ENCODE measurements at regions not wholly inside any gene's neighbourhood (a gene's known extent, or its start where the extent isn't known, plus 50 kb on each side); places are given as distances from the start of the nearest gene placed in this dataset.

DNA sequence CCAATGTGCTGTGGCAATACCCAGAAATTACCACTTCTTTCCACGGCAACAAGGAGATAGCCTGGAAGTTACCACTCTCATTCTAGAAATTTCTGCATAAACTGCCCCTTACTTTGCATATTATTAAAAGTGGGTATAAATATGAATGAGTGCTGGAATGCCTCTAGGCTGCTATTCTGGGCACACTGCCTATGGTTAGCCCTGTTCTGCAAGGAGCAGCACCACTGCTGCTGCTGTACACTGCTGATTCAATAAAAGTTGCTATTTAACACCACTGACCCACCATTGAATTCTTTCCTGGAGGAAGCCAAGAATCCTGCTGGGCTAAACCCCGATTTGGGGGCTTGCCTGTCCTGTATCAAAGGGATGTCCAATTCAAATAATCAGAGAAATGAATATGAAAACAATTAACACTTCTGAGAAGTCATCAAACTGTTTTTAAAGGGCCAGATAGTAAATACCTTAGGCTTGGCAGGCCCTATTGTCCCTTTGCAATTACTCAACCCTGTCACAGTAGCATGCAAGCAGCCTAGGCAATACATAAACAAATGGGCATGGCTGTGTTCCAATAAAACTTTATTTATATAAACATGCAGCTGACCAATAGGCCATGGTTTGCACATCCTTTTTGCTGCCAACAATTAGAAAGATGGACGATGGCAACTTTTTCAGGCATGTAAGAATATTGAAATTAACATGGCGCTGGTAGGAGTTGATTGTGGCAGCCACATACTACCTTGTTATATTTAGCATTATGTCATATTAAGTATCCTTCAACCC lies 369.4 kb upstream of the B3GALT2 start:
- no peak for DNase-seq (ENCODE audit: low spot score)

DNA sequence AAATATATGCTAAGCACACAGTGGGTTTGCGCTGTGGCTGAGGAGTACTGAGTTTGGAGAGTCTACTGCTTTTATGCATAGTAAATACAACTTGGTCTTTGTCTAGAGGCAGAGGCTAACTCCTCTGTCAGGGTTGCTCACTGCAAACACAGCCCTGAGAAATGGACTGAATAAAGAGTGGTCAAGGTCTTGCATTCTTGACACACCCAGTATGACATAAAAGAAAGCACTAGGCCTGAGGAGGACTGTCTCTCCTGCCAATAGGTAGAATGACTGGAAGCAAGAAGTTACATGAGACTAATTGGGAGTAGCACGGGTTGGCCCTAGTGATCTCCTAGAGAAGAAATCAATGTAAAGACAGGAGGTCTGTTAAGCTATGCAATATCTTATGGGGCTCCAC lies 367.2 kb upstream of the B3GALT2 start:
- DNase-seq (ENCODE audit: low spot score): no peak

DNA sequence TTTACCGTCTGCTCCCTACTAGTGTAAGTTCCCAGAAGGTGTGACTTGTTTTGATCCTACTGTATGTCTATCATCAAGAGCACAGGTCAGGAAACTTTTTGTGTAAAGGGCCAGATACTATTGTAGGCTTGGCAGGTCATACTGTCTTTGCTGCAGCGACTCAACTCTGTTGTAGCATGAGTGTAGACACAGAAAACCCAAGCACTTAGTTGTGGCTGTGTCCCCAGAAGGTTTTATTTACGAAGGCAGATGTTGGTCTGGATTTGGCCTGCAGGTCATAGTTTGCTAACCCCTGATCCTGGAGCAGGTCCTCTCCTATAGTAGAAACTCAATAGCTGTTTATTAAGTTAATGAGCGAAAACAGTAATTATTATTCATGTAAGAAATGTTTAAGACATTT lies 365.9 kb upstream of the B3GALT2 start:
- DNase-seq (ENCODE audit: low spot score): no peak

DNA sequence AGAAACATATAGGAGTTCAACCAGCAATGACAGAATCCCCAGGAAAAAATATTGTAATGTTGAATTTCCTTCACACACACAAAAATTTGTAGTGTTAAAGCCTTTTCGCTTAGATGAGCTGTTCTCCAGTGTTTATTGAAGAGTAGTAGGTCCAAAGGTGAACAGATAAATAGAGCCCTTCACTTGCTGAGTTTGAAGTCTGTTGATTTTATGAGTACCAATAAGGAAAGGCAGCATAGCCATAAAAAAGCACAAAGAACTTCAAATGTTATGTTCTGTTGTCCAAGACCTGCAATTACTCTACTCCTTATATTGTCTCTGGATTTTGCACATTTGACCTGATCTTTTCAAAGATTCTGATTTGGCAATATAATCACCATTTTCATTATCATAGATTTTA lies 362.7 kb upstream of the B3GALT2 start:
- DNase-seq (ENCODE audit: low spot score): no peak

DNA sequence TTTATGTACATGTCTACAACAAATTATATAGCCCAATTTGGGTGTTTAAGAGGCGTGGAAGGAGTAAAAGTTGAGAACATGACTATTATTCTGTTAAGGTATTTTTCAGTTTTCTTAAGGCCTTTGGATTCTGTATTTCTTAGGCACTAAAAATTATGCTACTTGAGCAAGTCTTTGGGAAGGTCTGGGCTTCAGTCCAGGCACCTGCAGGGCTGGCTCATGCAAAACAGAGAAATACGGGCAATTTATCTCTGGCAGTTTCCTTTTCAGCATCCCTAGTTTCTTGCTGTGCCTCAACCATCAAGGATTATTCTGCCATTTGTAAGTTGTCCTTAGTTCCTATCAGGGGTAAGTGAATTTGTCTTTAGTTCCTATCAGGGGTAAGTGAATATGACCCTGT lies 358.8 kb upstream of the B3GALT2 start:
- no peak for DNase-seq (ENCODE audit: low spot score)

DNA sequence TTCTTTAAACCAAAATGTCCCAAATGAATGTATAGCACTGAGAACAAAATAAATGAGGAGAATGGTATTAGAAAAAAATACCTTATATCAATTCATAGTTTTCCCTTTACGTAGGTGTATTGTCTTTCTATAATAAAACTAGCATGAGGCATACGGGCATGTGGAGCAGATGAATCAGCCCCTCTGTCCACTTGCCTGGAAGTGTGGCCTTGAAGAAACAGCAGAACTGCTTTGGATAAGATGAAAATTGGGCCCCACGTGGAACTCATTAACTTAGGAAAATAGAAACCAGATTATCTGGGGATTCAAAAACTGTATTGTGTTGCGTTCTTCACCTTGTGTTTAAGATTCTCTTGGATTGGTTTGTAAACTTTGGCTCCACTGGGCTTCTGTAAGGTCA lies 356.8 kb upstream of the B3GALT2 start:
- DNase-seq (ENCODE audit: low spot score): no peak

DNA sequence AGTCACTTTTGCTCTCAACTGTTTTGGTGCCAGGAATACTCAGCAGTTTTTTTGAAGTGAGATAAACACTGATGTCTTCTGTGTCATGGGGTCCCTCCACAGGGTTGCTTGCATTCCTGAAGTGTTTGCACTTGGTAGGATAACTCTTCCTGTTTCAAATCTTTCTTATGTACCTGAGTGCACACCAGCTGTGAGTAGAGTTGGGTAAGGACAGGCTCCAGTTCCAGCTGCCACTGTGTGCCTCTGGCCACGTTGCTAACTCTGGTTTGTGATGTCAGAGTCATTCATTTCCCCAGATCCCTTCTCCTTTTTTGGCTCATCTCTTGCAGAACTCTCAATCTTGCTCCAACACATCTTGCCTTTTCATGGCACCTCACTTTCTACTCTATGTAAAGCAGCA lies 356.3 kb upstream of the B3GALT2 start:
- DNase-seq (ENCODE audit: low spot score): no peak

DNA sequence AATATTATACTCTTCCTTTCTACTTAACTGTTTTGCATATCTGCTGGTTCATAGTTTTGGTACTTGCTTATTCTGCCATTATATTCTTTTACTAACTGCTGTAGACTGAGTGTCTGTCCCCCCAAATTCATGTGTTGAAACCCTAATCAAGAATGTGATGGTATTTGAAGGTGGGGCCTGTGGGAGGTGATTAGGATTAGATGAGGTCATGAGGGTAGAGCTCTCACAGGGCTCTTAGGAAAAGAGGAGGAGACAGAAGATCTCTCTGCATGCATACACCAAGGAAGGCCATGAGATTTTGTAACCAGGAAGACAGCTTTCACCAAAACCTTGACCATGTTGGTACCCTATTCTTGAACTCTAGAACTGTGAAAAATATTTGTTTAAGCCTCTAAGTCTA lies 354.1 kb upstream of the B3GALT2 start:
- no peak for DNase-seq (ENCODE audit: low spot score)

DNA sequence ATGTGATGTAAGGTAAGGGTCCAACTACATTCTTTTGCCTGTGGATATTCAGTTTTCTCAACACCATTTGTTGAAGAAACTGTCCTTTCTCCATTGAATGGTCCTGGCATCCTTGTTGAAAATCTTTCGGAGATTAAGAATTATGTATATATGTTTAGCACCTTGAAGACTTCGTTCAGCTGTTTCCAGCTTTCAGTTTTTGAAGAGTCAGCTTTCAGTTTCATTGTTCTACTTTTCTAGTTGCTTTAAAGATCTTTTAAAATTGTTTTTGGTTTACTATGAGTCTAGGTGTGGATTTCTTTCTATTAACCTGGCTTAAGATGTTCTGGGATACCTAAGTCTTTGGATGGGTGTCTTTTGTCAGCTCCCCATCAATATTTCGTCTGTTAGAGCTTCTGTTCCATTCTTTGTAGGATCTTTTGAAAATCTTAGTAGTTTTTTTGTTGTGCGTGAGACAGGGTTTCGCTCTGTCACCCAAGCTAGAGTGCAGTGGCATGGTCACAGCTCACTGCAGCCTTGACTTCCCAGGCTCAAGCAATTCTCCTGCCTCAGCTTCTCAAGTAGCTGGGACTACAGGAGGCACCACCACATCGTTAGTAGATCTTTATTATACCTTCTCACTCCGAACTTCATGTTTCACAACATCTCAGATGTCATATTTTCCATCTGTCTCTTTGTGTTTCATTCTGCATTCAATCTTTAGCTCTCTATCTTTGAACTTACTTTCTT lies 353.5 kb upstream of the B3GALT2 start:
- no peak for DNase-seq (ENCODE audit: low spot score)

DNA sequence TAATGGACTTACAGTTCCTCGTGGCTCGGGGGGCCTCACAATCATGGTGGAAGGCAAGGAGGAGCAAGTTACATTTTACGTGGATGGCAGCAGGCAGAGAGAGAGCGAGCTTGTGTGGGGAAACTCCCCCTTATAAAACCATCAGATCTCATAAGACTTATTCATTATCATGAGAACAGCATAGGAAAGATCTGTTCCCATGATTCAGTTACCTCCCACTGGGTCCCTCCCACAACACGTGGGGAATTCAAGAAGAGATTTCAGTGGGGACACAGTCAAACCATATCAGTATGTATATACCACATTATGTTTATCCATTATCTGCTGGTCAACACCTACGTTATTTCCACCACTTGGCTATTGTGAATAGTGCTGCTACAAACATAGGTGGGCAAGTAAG lies 352.3 kb upstream of the B3GALT2 start:
- no peak for DNase-seq (ENCODE audit: low spot score)

DNA sequence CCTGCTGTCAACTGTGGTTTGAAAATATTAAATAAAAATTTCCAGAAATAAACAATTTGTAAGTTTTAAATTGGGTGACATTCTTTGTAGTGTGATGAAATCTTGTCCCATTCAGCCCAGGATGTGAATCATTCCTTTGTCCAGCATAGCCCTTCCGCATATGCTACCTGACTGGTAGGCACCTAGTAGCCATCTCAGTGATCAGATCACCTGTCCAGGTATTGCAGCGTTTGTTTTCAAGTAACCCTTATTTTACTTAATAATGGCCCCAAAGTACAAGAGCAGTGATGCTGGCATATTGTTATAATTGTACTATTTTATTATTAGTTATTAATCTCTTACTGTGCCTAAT lies 351.6 kb upstream of the B3GALT2 start:
- DNase-seq (ENCODE audit: low spot score): no peak

DNA sequence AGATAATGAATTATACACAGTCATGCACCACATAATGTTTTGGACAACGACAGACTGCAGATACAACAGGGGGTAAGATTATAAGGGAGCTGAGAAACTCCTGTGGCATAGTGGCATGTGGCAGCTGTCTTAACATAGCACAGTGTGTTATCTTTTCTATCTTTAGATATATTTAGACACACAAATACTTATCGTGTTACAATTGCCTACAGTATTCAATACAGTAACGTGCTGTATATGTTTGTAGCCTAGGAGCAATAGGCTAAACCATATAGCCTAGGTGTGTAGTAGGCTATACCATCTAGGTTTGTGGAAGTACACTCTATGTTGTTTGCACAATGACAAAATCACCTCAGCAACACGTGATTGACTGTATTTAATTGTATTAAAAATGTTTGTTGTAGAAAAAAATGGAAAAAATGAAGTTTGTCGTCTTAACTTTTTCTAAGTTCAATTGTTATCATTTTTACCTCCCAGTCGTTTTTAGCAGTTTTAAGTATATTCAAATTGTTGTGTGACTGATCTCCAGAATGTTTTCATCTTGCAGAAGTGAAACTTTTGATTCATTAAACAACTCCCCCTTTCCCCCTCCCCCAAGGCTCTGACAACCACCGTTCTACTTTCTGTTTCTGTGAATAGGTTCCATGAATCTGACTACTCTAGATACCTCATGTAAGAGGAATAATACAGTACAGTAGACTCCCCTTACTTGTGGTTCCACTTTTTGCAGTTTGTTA lies 351.0 kb upstream of the B3GALT2 start:
- no peak for DNase-seq (ENCODE audit: low spot score)

DNA sequence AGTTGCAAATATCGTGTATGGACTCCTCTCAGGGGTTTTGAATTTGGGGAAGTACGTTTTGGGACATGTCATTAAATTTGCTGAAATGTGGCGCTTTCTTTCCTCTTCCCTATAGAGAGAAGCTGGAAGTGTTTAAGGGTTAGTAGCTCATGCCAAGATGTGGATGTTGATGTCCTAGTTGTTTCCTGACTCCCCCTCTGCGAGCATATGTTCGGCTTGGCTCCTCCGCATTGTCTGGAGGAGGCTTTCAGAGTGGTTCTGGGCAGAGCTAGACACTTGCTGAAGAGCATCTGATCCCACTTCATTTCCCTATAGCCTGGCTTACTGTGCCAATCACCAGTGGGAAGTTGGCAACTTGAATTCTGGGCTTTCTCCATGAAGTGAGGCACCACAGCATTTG lies 347.4 kb upstream of the B3GALT2 start:
- DNase-seq (ENCODE audit: low spot score): no peak

DNA sequence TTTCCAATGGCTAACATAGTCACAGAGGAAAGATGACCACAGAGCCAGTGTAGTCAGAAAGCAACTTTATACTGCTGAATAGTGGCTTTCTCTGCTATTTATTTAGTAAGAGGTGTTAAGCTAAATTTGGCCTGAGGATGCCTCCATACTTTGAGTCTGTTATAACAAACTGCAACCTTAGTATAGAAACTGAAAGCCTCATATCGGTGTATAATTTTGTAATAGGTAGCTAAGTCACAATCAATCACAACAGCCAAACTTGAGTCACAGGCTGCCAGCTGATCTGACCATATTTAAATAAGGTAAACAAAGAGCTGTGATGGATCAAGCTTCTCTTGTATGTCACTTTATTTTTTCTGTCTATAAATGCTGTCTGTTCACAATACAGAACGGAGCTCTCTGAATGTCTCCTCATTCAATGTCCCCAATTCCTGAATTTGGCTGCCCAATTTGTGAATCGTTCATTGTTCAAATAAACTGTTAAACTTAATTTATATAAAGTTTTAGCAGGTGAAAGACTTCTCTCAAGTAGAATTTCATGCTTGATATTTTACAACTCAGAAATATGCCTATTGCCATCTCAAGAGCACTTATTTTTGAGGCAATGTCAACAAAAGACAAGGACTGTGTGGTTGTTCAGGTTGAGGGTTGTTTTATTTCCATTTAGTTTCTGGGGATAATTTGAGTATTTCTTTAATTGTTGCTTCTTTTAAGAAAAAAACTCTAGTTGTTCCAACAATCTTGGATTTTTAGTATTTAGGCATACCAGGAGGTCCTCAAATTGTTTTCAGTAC lies 339.7 kb upstream of the B3GALT2 start:
- DNase-seq (ENCODE audit: low spot score): no peak

DNA sequence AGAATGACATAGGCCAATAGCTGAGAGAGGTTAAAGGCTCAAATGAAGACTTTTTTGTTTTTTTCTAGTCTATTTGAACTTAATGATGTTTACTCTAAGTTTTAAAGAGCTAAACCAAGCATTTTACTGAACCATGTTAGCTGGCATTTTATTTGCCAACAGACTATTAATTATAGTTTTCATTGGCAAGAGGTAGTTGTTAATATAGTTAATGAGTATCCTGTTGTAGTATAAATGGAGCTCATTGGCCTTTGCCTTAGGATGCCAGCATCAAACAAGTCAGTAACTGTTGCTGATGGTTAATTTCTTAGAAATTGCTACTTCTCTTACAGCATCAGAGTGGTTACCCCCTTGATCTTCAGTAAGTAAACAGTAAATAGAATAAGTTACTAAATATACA lies 339.0 kb upstream of the B3GALT2 start:
- DNase-seq (ENCODE audit: low spot score): no peak

DNA sequence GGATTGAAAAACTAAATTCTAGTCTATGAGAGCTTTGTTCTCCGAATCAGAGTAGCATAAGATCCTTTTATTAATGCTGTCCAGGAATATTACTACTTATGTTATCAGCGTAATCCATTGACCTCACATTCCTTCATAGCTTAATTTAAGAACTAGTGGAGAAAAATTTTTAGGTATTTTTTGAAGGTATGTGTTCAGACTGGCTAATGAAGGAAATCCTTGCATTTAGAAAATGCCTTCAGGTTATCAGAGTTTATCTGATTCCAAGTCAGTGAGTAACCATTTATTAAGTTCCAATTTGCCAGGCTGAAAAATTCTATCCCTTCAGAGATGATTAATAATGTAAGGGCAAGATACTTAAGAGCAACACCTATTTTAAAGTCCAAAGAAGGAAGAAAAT lies 338.2 kb upstream of the B3GALT2 start:
- no peak for DNase-seq (ENCODE audit: low spot score)

DNA sequence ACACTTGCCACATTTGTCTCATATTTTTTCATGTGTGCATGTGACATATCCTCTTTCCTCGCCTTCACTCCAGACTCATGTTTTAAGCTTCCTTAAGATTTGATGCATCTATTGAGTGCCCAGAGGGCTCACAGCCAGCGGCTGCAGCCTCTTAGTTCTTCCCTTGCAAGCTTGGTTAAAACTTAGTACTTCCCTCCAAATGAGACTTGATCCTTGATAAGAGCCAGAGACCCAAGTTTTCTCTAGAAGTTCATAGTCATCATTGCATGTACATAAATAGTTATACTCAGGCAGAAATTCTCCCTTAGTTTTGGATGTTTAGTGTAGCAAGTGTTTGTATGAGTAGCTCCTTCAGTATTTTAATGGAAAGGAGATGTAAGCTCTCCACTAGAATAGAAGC lies 337.6 kb upstream of the B3GALT2 start:
- no peak for DNase-seq (ENCODE audit: low spot score)

DNA sequence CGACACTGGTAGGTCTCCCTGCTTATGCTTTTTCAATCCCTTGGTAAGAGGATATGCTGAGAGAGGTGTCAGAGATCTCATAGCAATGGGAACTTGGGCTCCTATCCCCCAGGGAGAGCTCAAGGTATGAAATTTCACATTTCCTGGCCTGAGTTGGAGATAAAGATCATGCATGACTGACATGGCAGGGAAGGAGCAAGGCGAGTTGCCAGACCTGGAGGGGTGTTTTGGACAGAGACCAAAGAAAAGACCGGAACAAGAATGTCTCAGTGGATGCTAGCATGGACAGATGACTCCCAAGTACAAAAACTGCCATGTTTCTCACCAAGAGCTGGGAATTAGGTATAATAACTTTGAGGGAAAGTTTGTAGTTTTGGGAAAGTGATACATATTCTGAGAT lies 334.1 kb upstream of the B3GALT2 start:
- DNase-seq (ENCODE audit: low spot score): no peak

DNA sequence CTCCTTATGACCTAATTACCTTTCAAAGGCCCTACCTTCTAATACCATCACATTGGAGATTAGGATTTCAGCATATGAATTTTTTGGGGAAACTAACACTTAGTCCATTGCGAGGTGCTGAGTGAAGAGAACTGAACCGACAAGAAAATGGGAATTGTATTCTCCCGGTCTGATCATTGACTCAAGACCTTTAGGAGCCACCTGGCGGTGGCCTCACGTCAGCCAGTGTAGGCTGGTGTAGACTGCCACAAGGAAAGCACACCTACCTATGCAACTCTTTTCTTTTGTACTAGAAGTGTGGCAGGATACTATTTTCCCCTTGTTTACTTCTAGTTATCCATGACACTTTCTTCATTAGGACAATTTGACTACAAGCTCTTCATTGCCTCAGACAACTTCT lies 333.5 kb upstream of the B3GALT2 start:
- DNase-seq (ENCODE audit: low spot score): no peak

DNA sequence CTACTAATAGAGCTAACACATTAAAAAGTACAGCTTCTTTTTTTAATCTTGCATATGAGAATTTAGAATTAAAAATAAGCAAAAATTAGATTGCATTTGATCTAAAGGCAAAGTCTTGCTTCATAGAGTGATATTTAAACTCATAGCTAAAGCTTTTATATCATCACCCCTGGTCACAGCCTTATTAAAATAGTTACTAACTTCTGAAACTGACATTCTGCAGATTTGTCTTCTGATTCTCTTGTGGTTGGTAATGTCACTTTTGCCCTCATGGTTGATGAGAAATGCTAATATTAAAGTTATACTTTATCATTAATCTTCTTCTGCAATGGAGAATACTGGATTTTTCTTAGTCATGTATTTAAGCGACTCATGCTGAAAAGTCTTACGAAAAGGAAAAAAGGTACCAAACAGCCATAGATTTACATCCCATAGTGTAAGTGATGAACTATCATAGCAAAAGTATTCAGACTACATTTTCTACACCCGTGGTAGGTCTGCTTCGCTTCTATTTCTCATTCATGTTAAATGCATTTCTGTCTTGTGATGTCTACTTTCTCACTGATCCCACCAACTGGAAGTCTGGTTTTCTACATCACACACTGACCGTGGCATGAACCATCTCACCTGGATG lies 330.5 kb upstream of the B3GALT2 start:
- DNase-seq (ENCODE audit: low spot score): no peak

DNA sequence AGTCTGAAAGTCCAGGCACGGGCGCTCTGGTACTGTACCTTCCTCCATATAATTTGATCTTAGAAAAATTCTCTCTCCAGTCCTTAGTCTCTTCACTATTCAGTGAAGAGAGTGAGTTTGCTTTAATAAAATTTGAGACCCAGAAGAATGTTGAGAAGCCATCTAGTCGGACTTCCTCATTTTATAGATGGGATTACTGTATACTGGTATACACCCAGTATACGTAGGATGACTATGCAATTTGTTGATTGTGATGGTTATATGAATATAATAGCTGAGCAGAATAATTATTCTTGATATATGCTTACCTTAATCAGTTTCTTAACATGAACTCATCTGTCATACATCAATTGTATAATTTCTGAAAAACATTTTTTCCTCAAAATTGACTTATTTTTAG lies 328.0 kb upstream of the B3GALT2 start:
- no peak for DNase-seq (ENCODE audit: low spot score)

DNA sequence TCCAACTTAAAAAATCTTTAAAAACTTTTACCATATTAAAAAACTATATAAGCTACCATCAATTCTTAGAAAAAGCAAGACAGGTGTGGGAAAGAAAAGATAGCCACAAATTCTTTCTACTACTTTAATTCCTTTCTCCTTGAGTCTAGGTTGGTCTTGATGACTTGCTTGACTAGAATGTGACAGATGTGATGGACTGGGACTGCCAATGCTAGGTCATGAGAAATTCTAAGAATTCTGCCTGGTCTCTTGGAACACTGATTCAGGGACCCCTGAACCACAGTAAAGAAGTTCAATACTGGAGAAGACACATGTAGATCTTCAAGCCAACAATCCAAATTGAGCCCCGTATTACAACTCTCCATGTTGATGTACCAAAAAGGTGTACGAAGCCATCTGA lies 326.6 kb upstream of the B3GALT2 start:
- DNase-seq (ENCODE audit: low spot score): no peak

Data from left forelimb (tissue), 1 donor.